GM21381 (cell line): ENCODE measurements at regions not wholly inside any gene's neighbourhood (a gene's known extent, or its start where the extent isn't known, plus 50 kb on each side); places are given as distances from the start of the nearest gene placed in this dataset.

ENCODE experiments used
- ATAC-seq: cut with Tn5 transposase; IDR thresholded peaks from one replicate; pipeline ENCODE4 v1.9.1; 2021; ENCODE audit warnings: mild to moderate bottlenecking, moderate library complexity; ENCODE audit not compliant: unreplicated experiment

- ATAC-seq, result no peak
These were observed 50.2 kb upstream of the PHLPP1 start for GRCh38 chr18:62665188-62665587.
